Chondrocyte (in vitro differentiated cells): ENCODE measurements at regions not wholly inside any gene's neighbourhood (a gene's known extent, or its start where the extent isn't known, plus 50 kb on each side); places are given as distances from the start of the nearest gene placed in this dataset.
A peak's percentile ranks its signal among the peaks of the same experiment; 100 is the strongest.

ENCODE experiments used
- DNase-seq: peaks from one replicate; pipeline ENCODE4 v3.0.0; 2021; ENCODE audit warnings: mixed read lengths, low spot score
- H3K27ac Mint-ChIP-seq: one replicate; pipeline ENCODE4 v1.8.0; 2021; ENCODE audit warnings: mild to moderate bottlenecking, moderate library complexity, mixed read lengths; ENCODE audit not compliant: unreplicated experiment
- H3K27me3 Mint-ChIP-seq: 2 replicates; pipeline ENCODE4 v1.8.0; 2021; ENCODE audit warnings: low read depth, mixed read lengths
- H3K36me3 Mint-ChIP-seq: 2 replicates; pipeline ENCODE4 v1.8.0; 2021; ENCODE audit warnings: low read depth, mixed read lengths
- H3K4me1 Mint-ChIP-seq: 2 replicates; pipeline ENCODE4 v1.8.0; 2021; ENCODE audit warnings: low read depth, mild to moderate bottlenecking, mixed read lengths
- H3K4me3 Mint-ChIP-seq: one replicate; pipeline ENCODE4 v1.8.0; 2021; ENCODE audit warnings: mild to moderate bottlenecking, moderate library complexity, mixed read lengths; ENCODE audit not compliant: unreplicated experiment
- H3K9me3 Mint-ChIP-seq: 2 replicates; pipeline ENCODE4 v1.8.0; 2021; ENCODE audit warnings: low read depth, mixed read lengths
- CTCF ChIP-seq: fragments of 200-600 bp; sonication (generic); IDR thresholded peaks from 2 replicates; pipeline ENCODE4 v1.5.0; 2021; ENCODE audit warnings: antibody characterized with exemption, mild to moderate bottlenecking, moderate library complexity

GRCh38 chr5:90136952-90137528 lies 272.5 kb downstream of the CETN3 start:
- H3K9me3 Mint-ChIP-seq, result no peaks in the 10 kb centered on the region
- no peaks in the 10 kb centered on the region for H3K27me3 Mint-ChIP-seq
- peak; percentile 79 for DNase-seq
- H3K4me3 Mint-ChIP-seq, result no peak overlapping the region
- no peak for TF ChIP-seq CTCF
- H3K4me1 Mint-ChIP-seq, result peaks cover 39% of the 10 kb centered on the region
- H3K27ac Mint-ChIP-seq, result no peak overlapping the region
- H3K36me3 Mint-ChIP-seq, result no peaks in the 10 kb centered on the region

GRCh38 chr5:90135779-90136378 lies 273.7 kb downstream of the CETN3 start:
- Mint-ChIP-seq H3K27ac (peak overlapping the region; percentile 32), H3K9me3 (no peaks in the 10 kb centered on the region), H3K27me3 (no peaks in the 10 kb centered on the region), H3K36me3 (no peaks in the 10 kb centered on the region), H3K4me3 (no peak overlapping the region), H3K4me1 (peaks cover 51% of the 10 kb centered on the region)
- no peak for DNase-seq
- TF ChIP-seq CTCF, result peak; percentile 36

GRCh38 chr5:90134892-90135291 lies 274.7 kb downstream of the CETN3 start:
- TF ChIP-seq CTCF, result no peak
- no peaks in the 10 kb centered on the region for H3K27me3 Mint-ChIP-seq
- no peaks in the 10 kb centered on the region for H3K9me3 Mint-ChIP-seq
- no peaks in the 10 kb centered on the region for H3K36me3 Mint-ChIP-seq
- no peak for DNase-seq
- no peak overlapping the region for H3K4me3 Mint-ChIP-seq
- peak overlapping the region; percentile 90 for H3K27ac Mint-ChIP-seq
- peaks cover 53% of the 10 kb centered on the region for H3K4me1 Mint-ChIP-seq

- H3K4me3 Mint-ChIP-seq, result no peak overlapping the region
- peak overlapping the region; percentile 90 for H3K27ac Mint-ChIP-seq
- peaks cover 53% of the 10 kb centered on the region for H3K4me1 Mint-ChIP-seq
- no peaks in the 10 kb centered on the region for H3K36me3 Mint-ChIP-seq
- no peaks in the 10 kb centered on the region for H3K27me3 Mint-ChIP-seq
- H3K9me3 Mint-ChIP-seq, result no peaks in the 10 kb centered on the region
- TF ChIP-seq CTCF, result no peak
- no peak for DNase-seq
Measured at GRCh38 chr5:90134381-90134780, 275.2 kb downstream of the CETN3 start.

GRCh38 chr5:90133941-90134340 lies 275.6 kb downstream of the CETN3 start:
- DNase-seq, result no peak
- Mint-ChIP-seq H3K4me1 (peaks cover 53% of the 10 kb centered on the region), H3K9me3 (no peaks in the 10 kb centered on the region), H3K36me3 (no peaks in the 10 kb centered on the region), H3K4me3 (no peak overlapping the region), H3K27me3 (no peaks in the 10 kb centered on the region), H3K27ac (peak overlapping the region; percentile 90)
- TF ChIP-seq CTCF, result no peak
